NCI-H2227 treated with DMSO at 0.1 percent for 48 hours (cell line): ENCODE measurements at regions not wholly inside any gene's neighbourhood (a gene's known extent, or its start where the extent isn't known, plus 50 kb on each side); places are given as distances from the start of the nearest gene placed in this dataset.

Source experiments
- DNase-seq: peaks from one replicate; lab custom pipeline; 2025; lab: John Stamatoyannopoulos, UW

DNA sequence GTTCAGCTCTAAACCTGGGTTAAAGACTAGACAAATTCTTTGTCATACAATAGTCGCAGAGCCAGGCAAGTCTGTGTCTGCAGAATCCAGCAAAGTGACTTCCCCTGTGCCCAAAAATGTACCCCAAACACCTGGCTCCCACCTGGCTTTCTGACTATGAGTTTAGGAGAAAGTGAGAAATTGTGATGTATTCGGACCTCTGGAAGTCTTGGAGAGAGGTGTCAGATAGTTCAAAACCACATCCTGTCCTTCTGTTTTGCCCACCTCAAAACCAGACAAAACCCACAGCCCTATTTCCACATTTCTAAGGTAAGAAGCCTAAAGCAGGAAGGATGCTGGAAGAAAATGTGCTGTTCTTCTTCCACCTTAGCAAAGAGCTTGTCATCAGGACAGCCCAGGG lies 63.8 kb upstream of the CLMP start:
- DNase-seq, result no peak

DNA sequence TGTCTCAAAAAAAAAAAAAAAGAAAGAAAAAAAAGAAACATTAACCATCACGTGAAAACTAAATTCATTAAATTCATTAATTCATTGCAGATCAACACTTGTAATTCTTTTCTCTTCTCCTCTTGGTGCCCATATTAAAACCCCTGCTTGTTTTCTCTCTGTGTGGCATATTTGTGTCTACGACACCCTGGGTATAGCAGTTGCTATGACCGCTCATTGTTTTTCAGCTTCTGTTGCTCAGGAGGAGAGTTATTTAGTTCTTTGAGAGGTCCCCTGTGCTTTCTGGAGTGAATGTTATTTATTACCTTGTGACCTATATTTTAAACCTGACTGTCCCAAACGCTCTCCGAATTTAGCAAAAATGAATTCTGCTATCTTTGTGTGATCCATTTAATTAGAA lies 62.3 kb upstream of the CLMP start:
- no peak for DNase-seq

GRCh38 chr11:123255909-123256308 lies 60.9 kb upstream of the CLMP start:
- DNase-seq, result peak; percentile 91

DNA sequence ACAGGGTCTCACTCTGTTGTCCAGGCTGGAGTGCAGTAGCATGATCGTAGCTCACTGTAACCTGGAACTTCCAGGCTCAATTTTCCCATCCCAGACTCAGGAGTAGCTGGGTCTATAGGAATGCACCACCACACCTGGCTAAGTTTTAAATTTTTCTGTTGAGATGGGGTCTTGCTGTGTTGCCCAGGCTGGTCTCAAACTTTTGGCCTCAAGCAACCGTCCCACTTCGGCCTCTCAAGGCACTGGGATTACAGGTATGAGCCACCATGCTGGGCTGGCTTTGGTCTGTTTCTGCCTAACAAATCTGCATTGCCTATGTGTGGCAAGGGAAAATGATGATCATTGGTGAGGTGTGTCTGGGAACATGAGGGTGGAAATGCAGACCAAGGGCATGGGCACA lies 59.3 kb upstream of the CLMP start:
- DNase-seq, result no peak

DNA sequence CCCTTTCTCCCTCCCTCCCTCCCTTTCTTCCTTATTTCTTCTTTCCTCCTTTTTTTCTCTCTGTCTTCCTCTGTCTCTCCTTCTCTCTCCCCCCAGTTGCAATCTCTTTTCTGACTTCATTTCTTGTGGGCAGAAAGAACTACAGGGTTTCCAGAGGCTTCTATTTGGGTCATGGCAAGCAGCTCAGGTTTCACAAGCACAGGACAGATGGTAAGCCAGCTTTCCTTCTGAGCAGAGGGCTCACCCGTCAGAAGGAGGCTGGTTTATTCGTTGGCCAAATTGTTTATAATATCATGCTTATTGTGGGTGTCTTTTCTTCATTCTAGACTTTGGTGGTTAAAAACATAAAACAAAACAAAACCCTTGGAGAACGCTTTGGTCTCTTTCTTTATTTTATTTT lies 58.9 kb upstream of the CLMP start:
- no peak for DNase-seq

DNA sequence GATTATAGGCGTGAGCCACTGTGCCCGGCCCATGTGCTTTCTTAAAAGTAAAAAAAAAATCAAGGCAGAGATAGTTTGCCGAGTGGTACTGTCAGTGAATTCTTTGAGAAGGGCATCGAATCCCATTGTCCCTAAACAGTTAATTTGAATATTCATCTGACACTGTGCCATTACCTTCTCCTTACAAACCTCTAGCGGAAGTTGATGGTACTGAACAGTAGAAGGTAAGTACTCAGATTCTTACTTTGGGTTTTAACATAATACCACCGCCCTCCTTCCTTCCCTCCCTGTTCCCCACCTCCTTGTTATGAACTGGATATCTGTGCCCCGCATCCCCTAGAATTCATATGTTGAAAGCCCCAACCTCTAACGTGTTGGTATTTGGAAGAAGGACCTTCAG lies 58.2 kb upstream of the CLMP start:
- DNase-seq, result no peak

GRCh38 chr11:123251657-123252344 lies 56.8 kb upstream of the CLMP start:
- no peak for DNase-seq

GRCh38 chr11:123250892-123251656 lies 56.0 kb upstream of the CLMP start:
- no peak for DNase-seq

DNA sequence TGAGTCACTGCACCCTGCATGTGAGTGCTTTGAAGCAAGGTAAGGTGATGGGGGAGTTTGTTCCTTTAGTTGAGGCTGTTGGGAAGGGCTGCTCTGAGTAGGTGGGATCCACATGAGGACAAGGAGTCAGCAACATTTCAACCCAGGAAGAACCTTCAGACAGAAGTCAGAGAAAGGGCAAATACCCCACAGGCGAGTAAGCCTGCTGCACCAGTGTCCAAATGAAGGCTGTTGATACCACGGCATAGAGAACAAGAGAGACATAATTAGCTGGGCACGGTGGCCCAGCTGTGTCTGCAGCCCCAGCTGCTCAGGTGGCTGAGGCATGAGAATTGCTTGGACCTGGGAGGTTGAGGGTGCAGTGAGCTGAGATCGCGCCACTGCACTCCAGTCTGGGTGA lies 54.3 kb upstream of the CLMP start:
- DNase-seq, result no peak

DNA sequence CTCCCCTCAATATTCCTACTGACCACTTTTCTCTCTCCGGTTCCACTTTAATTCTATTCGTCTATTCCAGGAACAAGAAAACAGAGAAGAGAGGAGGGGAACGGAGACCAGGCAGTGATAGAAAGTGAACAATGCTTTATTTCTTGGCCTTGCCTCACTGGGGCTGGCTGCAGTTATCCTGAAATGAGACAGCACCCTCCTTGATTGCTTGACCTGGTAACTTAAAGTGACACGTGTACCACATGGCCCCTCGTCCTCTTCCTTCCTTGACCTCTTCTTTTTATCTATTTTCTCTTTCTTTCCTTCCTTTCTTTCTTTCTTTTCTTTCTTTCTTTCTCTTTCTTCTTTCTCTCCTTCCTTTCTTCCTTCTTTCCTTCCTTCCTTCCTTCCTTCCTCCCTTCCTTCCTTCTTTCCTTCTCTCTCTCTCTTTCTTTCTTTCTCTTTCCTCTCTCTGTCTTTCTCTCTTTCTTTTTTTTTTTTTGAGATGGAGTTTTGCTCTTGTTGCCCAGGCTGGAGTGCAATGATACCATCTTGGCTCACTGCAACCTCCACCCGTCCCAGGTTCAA lies 52.8 kb upstream of the CLMP start:
- DNase-seq, result no peak

- no peak for DNase-seq
These were observed 52.4 kb upstream of the CLMP start for GRCh38 chr11:123247496-123247799.

- DNase-seq, result peak; percentile 80
These were observed 51.9 kb upstream of the CLMP start for GRCh38 chr11:123246749-123247495.

- DNase-seq, result no peak
These were observed 50.5 kb upstream of the CLMP start for GRCh38 chr11:123245567-123245966.
